MM.1S (cell line): ENCODE measurements at regions not wholly inside any gene's neighbourhood (a gene's known extent, or its start where the extent isn't known, plus 50 kb on each side); places are given as distances from the start of the nearest gene placed in this dataset.

Experiments
- DNase-seq: peaks from one replicate; pipeline ENCODE4 v3.0.0-alpha.2; 2015
- H2AFZ ChIP-seq: fragments of 300-600 bp; sonication (generic); 2 replicates; pipeline ENCODE4 v1.6.0; 2016; ENCODE audit warnings: antibody characterized with exemption, low read length
- H3F3A ChIP-seq: fragments of 300-600 bp; sonication (generic); 2 replicates; pipeline ENCODE4 v1.6.1; 2016; ENCODE audit warnings: mild to moderate bottlenecking, antibody characterized with exemption, low read length, moderate library complexity, mixed read lengths; ENCODE audit not compliant: insufficient read depth
- H3K27ac ChIP-seq: fragments of 300-600 bp; sonication (generic); 2 replicates; pipeline ENCODE4 v1.5.1; 2016; ENCODE audit warnings: mild to moderate bottlenecking, low read length
- H3K27me3 ChIP-seq: fragments of 300-600 bp; sonication (generic); replicated peaks from 2 replicates; pipeline ENCODE4 v1.6.0; 2016; ENCODE audit warnings: low read length; ENCODE audit not compliant: insufficient read depth
- H3K36me3 ChIP-seq: fragments of 300-600 bp; sonication (generic); replicated peaks from 2 replicates; pipeline ENCODE4 v1.6.1; 2016; ENCODE audit warnings: mild to moderate bottlenecking, low read length, mixed read lengths; ENCODE audit not compliant: insufficient read depth
- H3K4me1 ChIP-seq: fragments of 300-600 bp; sonication (generic); 2 replicates; pipeline ENCODE4 v1.6.1; 2016; ENCODE audit warnings: low read length, mixed read lengths
- H3K4me2 ChIP-seq: fragments of 300-600 bp; sonication (generic); 2 replicates; pipeline ENCODE4 v1.6.0; 2016; ENCODE audit warnings: low read depth, low read length
- H3K4me3 ChIP-seq: fragments of 300-600 bp; sonication (generic); 2 replicates; pipeline ENCODE4 v1.5.1; 2016; ENCODE audit warnings: low read length, mixed read lengths
- H3K79me2 ChIP-seq: fragments of 300-600 bp; sonication (generic); 2 replicates; pipeline ENCODE4 v1.6.1; 2016; ENCODE audit warnings: mixed run types, low read length, mixed read lengths
- H3K9ac ChIP-seq: fragments of 300-600 bp; sonication (generic); 2 replicates; pipeline ENCODE4 v1.6.1; 2016; ENCODE audit warnings: low read length, mixed read lengths
- H3K9me2 ChIP-seq: fragments of 300-600 bp; sonication (generic); replicated peaks from 2 replicates; pipeline ENCODE4 v1.6.1; 2016; ENCODE audit warnings: mild to moderate bottlenecking, low read length, mixed read lengths; ENCODE audit not compliant: insufficient read depth
- H3K9me3 ChIP-seq: fragments of 300-600 bp; sonication (generic); replicated peaks from 2 replicates; pipeline ENCODE4 v1.6.1; 2016; ENCODE audit warnings: mild to moderate bottlenecking, low read length, mixed read lengths; ENCODE audit not compliant: insufficient read depth
- H4K20me1 ChIP-seq: fragments of 300-600 bp; sonication (generic); 2 replicates; pipeline ENCODE4 v1.6.1; 2016; ENCODE audit warnings: mild to moderate bottlenecking, low read length, moderate library complexity, mixed read lengths; ENCODE audit not compliant: insufficient read depth
- EZH2 ChIP-seq: fragments of 300-600 bp; sonication (generic); optimal IDR thresholded peaks from 2 replicates; pipeline ENCODE3; 2017; ENCODE audit warnings: low read depth, mild to moderate bottlenecking, antibody characterized with exemption, low read length, mixed read lengths
- EZH2phosphoT487 ChIP-seq: fragments of 300-600 bp; sonication (generic); IDR thresholded peaks from 2 replicates; pipeline ENCODE4 v1.6.1; 2018; ENCODE audit warnings: antibody characterized with exemption, low read length
- TF ChIP-seq, protein P1 (sequence below): fragments of 300-600 bp; sonication (generic); IDR thresholded peaks from 2 replicates; pipeline ENCODE4 v1.5.1; 2016; ENCODE audit warnings: antibody characterized with exemption, low read length, mixed read lengths

DNA sequence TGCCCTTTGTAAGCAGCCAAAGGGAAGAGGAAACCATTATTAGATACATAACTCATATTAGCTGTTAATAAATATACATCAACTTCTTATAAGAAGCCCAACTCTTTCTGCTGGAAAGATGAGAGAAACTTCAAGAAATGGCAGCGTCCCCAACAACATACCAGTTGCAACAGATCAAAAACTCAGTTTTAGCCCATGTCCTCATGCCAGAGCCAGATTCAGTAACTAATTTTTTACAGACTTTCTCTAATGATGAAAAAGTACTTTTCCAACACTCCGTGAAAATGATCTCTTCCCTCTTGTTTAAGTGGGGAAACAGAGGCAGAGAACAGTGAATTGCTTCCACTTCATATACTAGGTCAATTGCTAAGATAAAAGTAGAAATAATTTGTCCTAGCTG lies 206.8 kb upstream of the NUDT4 start:
- H3K36me3 ChIP-seq, result no peaks in the 10 kb centered on the region
- no peak overlapping the region for H3K4me2 ChIP-seq
- no peaks in the 10 kb centered on the region for H4K20me1 ChIP-seq
- H3K27me3 ChIP-seq, result no peaks in the 10 kb centered on the region
- H3K27ac ChIP-seq, result no peak overlapping the region
- H3F3A ChIP-seq, result peaks cover 6% of the 10 kb centered on the region; the same call in 1 of the 2 replicates
- DNase-seq, result no peak
- H3K4me1 ChIP-seq, result peaks cover 16% of the 10 kb centered on the region
- H3K4me3 ChIP-seq, result no peak overlapping the region
- H3K9me3 ChIP-seq, result no peaks in the 10 kb centered on the region
- H3K9ac ChIP-seq, result no peak overlapping the region
- no peak for TF ChIP-seq EZH2phosphoT487
- TF ChIP-seq, protein P1, sequence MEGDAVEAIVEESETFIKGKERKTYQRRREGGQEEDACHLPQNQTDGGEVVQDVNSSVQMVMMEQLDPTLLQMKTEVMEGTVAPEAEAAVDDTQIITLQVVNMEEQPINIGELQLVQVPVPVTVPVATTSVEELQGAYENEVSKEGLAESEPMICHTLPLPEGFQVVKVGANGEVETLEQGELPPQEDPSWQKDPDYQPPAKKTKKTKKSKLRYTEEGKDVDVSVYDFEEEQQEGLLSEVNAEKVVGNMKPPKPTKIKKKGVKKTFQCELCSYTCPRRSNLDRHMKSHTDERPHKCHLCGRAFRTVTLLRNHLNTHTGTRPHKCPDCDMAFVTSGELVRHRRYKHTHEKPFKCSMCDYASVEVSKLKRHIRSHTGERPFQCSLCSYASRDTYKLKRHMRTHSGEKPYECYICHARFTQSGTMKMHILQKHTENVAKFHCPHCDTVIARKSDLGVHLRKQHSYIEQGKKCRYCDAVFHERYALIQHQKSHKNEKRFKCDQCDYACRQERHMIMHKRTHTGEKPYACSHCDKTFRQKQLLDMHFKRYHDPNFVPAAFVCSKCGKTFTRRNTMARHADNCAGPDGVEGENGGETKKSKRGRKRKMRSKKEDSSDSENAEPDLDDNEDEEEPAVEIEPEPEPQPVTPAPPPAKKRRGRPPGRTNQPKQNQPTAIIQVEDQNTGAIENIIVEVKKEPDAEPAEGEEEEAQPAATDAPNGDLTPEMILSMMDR, result no peak
- H2AFZ ChIP-seq, result no peak overlapping the region
- H3K9me2 ChIP-seq, result no peaks in the 10 kb centered on the region
- H3K79me2 ChIP-seq, result no peaks in the 10 kb centered on the region

DNA sequence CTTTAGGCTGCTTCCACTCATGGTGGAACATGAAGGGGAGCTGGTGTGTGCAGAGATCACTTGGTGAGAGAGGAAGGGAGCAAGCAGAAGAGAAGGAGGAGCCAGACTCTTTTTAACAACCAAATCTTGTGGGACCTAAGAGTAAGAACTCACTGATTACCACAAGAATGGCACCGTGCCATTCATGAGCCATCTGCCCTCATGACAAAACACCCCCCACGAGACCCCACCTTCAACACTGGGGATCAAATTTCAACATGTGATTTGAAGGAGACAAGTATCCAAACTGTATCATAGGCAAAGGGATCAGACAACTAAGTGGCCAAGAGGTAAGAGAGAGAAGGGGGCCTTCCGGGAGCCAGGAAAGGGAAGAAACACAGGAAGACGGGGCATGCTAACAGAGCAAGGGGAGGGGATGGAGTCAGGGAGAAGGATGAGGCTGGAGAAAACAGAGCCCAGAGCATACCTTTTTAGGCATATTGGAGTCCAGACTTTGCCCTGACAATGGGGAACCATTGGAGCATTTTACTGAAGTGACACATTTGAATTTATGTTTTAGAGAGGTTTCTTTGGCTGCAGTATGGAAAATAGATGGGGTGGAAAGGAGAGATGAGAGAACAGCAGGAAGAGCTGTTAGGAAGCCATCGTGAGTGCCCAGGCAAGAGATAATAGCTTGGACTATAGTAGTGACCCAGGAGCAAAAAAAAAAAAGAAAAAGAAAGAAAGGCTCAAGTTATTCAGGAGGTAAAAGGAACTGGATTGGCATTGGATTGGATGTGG lies 204.4 kb upstream of the NUDT4 start:
- no peak overlapping the region for H3K9ac ChIP-seq
- no peak overlapping the region for H3K27ac ChIP-seq
- no peak overlapping the region for H3K4me3 ChIP-seq
- H3K27me3 ChIP-seq, result no peaks in the 10 kb centered on the region
- no peaks in the 10 kb centered on the region for H3K79me2 ChIP-seq
- no peaks in the 10 kb centered on the region for H3K36me3 ChIP-seq
- H3K9me2 ChIP-seq, result no peaks in the 10 kb centered on the region
- no peak overlapping the region for H3K4me2 ChIP-seq
- no peaks in the 10 kb centered on the region for H3K9me3 ChIP-seq
- H4K20me1 ChIP-seq, result no peaks in the 10 kb centered on the region
- no peaks in the 10 kb centered on the region for H3K4me1 ChIP-seq
- no peak for DNase-seq
- H3F3A ChIP-seq, result no peaks in the 10 kb centered on the region
- H2AFZ ChIP-seq, result no peak overlapping the region
- TF ChIP-seq, protein P1, result no peak

GRCh38 chr12:93174048-93174447 lies 203.7 kb upstream of the NUDT4 start:
- Histone ChIP-seq H3K9me2 (no peaks in the 10 kb centered on the region), H3K4me2 (no peak overlapping the region), H3K4me3 (no peak overlapping the region), H3K9ac (no peak overlapping the region), H3K27me3 (no peaks in the 10 kb centered on the region), H2AFZ (no peak overlapping the region), H3K79me2 (no peaks in the 10 kb centered on the region), H3K27ac (no peak overlapping the region), H3K36me3 (no peaks in the 10 kb centered on the region), H3K4me1 (no peaks in the 10 kb centered on the region), H3F3A (no peaks in the 10 kb centered on the region), H3K9me3 (no peaks in the 10 kb centered on the region), H4K20me1 (no peaks in the 10 kb centered on the region)
- TF ChIP-seq EZH2, result no peak
- no peak for TF ChIP-seq EZH2phosphoT487
- TF ChIP-seq, protein P1, result no peak
- DNase-seq, result no peak
